ENCODE measurements at regions not wholly inside any gene's neighbourhood (a gene's known extent, or its start where the extent isn't known, plus 50 kb on each side); places are given as distances from the start of the nearest gene placed in this dataset.
"Not testable (repeated sequence)": the region's sequence is repeated elsewhere in the genome, so short reads cannot be mapped to it uniquely, and the experiment has no call there.

- no peak for DNase-seq
Measured at GRCh38 chr4:60400593-60400992, 799.5 kb upstream of the ADGRL3 start.

GRCh38 chr4:60404027-60404426 is 796.1 kb upstream of the ADGRL3 start:
- DNase-seq: no peak

- DNase-seq: no peak
Measured at GRCh38 chr4:60422439-60422838, 777.7 kb upstream of the ADGRL3 start.

GRCh38 chr4:60423573-60424184 is 776.4 kb upstream of the ADGRL3 start:
- not testable (repeated sequence) for DNase-seq

- DNase-seq: no peak
Measured at GRCh38 chr4:60432911-60433310, 767.2 kb upstream of the ADGRL3 start.

GRCh38 chr4:60443068-60443467 is 757.1 kb upstream of the ADGRL3 start:
- DNase-seq: no peak

- no peak for DNase-seq
Measured at GRCh38 chr4:60443796-60444195, 756.3 kb upstream of the ADGRL3 start.

- DNase-seq: no peak
Measured at GRCh38 chr4:60450054-60450453, 750.1 kb upstream of the ADGRL3 start.

- DNase-seq: no peak
Measured at GRCh38 chr4:60452266-60452665, 747.9 kb upstream of the ADGRL3 start.

GRCh38 chr4:60455380-60455779 is 744.7 kb upstream of the ADGRL3 start:
- no peak for DNase-seq

GRCh38 chr4:60461551-60461950 is 738.6 kb upstream of the ADGRL3 start:
- no peak for DNase-seq

GRCh38 chr4:60463857-60464502 is 736.1 kb upstream of the ADGRL3 start:
- DNase-seq: no peak

GRCh38 chr4:60482921-60483351 is 717.2 kb upstream of the ADGRL3 start:
- DNase-seq: no peak

GRCh38 chr4:60485276-60485675 is 714.9 kb upstream of the ADGRL3 start:
- DNase-seq: no peak

- not testable (repeated sequence) for DNase-seq
Measured at GRCh38 chr4:60487118-60487761, 712.9 kb upstream of the ADGRL3 start.

- no peak for DNase-seq
Measured at GRCh38 chr4:60500810-60501209, 699.3 kb upstream of the ADGRL3 start.

- no peak for DNase-seq
Measured at GRCh38 chr4:60502733-60503132, 697.4 kb upstream of the ADGRL3 start.

GRCh38 chr4:60506061-60506460 is 694.1 kb upstream of the ADGRL3 start:
- DNase-seq: no peak

GRCh38 chr4:60522265-60522664 is 677.9 kb upstream of the ADGRL3 start:
- no peak for DNase-seq

GRCh38 chr4:60531776-60532379 is 668.2 kb upstream of the ADGRL3 start:
- no peak for DNase-seq

GRCh38 chr4:60544981-60545380 is 655.1 kb upstream of the ADGRL3 start:
- DNase-seq: no peak

- DNase-seq: no peak
Measured at GRCh38 chr4:60562334-60562733, 637.8 kb upstream of the ADGRL3 start.

GRCh38 chr4:60565558-60565957 is 634.6 kb upstream of the ADGRL3 start:
- no peak for DNase-seq

GRCh38 chr4:60575336-60575735 is 624.8 kb upstream of the ADGRL3 start:
- DNase-seq: no peak

All from GDM1 (cell line).